Thyroid gland (tissue), 4 donors: ENCODE measurements at regions not wholly inside any gene's neighbourhood (a gene's known extent, or its start where the extent isn't known, plus 50 kb on each side); places are given as distances from the start of the nearest gene placed in this dataset.

ENCODE experiments used
- DNase-seq, 2 donors: peaks; one replicate each; pipeline ENCODE4 v3.0.0-alpha.2; 2019
- H3K27ac ChIP-seq, 3 donors: fragments of 200-600 bp; sonication (generic); 1 replicate in 2 of 3; 2 replicates in 1 of 3; pipeline ENCODE4 v1.5.1; 2016 to 2019; ENCODE audit warnings: mild to moderate bottlenecking in 1 of 3, moderate library complexity in 1 of 3
- H3K27me3 ChIP-seq: fragments of 200-600 bp; sonication (generic); one replicate; pipeline ENCODE4 v1.5.1; 2019
- H3K36me3 ChIP-seq, 2 donors: fragments of 200-600 bp; sonication (generic); one replicate each; pipeline ENCODE4 v1.5.1; 2016 to 2019
- H3K4me1 ChIP-seq, 2 donors: fragments of 200-600 bp; sonication (generic); one replicate each; pipeline ENCODE4 v1.5.1; 2017 to 2019
- H3K4me3 ChIP-seq, 3 donors: fragments of 200-600 bp; sonication (generic); replicated peaks in 1 of 3; 1 replicate in 2 of 3; 2 replicates in 1 of 3; pipeline ENCODE4 v1.5.1; 2016; ENCODE audit warnings: mild to moderate bottlenecking in 1 of 3
- H3K9me3 ChIP-seq: fragments of 200-600 bp; sonication (generic); one replicate; pipeline ENCODE4 v1.5.1; 2017
- CTCF ChIP-seq, 6 experiments: fragments of 200-600 bp in 3 of 6; fragments of 450-650 bp in 3 of 6; sonication (generic) in 3 of 6; IDR thresholded peaks; one replicate each; pipeline ENCODE4 v1.5.1; 2016 to 2019; ENCODE audit warnings: antibody characterized with exemption in 6 of 6, mild to moderate bottlenecking in 2 of 6, inconsistent platforms in 1 of 6, moderate library complexity in 1 of 6
- POLR2A ChIP-seq, 2 donors: fragments of 450-650 bp; IDR thresholded peaks; one replicate each; pipeline ENCODE4 v1.6.1; 2017; ENCODE audit warnings: antibody characterized with exemption in 2 of 2, mild to moderate bottlenecking in 2 of 2, moderate library complexity in 1 of 2
- WGBS, 2 donors: methylation state at CpG; one replicate each; pipeline ENCODE4 v1.1.5; 2017; 5-methylcytosine and 5-hydroxymethylcytosine counted together
- intact Hi-C: fragments of 100-400 bp; cut with DNase I; formaldehyde crosslinking; loops from one replicate; pipeline ENCODE4 v1.15.1; 2023

GRCh38 chr13:26952551-26953143 lies 192.1 kb upstream of the GPR12 start:
- no peak for DNase-seq
- no peak overlapping the region for H3K27ac ChIP-seq
- H3K27me3 ChIP-seq: no peaks in the 10 kb centered on the region
- intact Hi-C loops: no loop called here
- H3K4me1 ChIP-seq: no peaks in the 10 kb centered on the region
- TF ChIP-seq CTCF (IDR thresholded peaks at IDR 0.05): no peak
- TF ChIP-seq POLR2A (IDR thresholded peaks at IDR 0.05): no peak
- no peak overlapping the region for H3K4me3 ChIP-seq
- no peaks in the 10 kb centered on the region for H3K9me3 ChIP-seq
- H3K36me3 ChIP-seq: no peaks in the 10 kb centered on the region
- WGBS, 2 donors: 86% methylated on average over 11 to 12 of the region's 12 CpGs

GRCh38 chr13:26951581-26952177 lies 191.1 kb upstream of the GPR12 start:
- intact Hi-C loops: no loop called here
- no peak overlapping the region for H3K27ac ChIP-seq
- H3K9me3 ChIP-seq: no peaks in the 10 kb centered on the region
- H3K4me3 ChIP-seq: no peak overlapping the region
- no peaks in the 10 kb centered on the region for H3K27me3 ChIP-seq
- TF ChIP-seq CTCF (IDR thresholded peaks at IDR 0.05): no peak
- no peak for TF ChIP-seq POLR2A (IDR thresholded peaks at IDR 0.05)
- 80 to 88% methylated on average over 10 to 12 of the region's 12 CpGs for WGBS, 2 donors
- H3K36me3 ChIP-seq: no peaks in the 10 kb centered on the region
- no peaks in the 10 kb centered on the region for H3K4me1 ChIP-seq
- no peak for DNase-seq

GRCh38 chr13:26950968-26951367 lies 190.4 kb upstream of the GPR12 start:
- DNase-seq: no peak
- TF ChIP-seq CTCF (IDR thresholded peaks at IDR 0.05) (no peak), POLR2A (IDR thresholded peaks at IDR 0.05) (no peak)
- no peak overlapping the region for H3K4me3 ChIP-seq

GRCh38 chr13:26950546-26950945 lies 190.0 kb upstream of the GPR12 start:
- Histone ChIP-seq H3K36me3 (no peaks in the 10 kb centered on the region), H3K9me3 (no peaks in the 10 kb centered on the region), H3K27ac (no peak overlapping the region), H3K27me3 (no peaks in the 10 kb centered on the region), H3K4me1 (no peaks in the 10 kb centered on the region), H3K4me3 (no peak overlapping the region)
- DNase-seq: no peak
- TF ChIP-seq CTCF (IDR thresholded peaks at IDR 0.05) (no peak), POLR2A (IDR thresholded peaks at IDR 0.05) (no peak)
- intact Hi-C loops: no loop called here
- WGBS, 2 donors: 64 to 68% methylated on average over 7 to 9 of the region's 10 CpGs

More at GRCh38 chr13:26950968-26951367, 190.4 kb upstream of the GPR12 start:
- Histone ChIP-seq H3K4me1 (no peaks in the 10 kb centered on the region), H3K27me3 (no peaks in the 10 kb centered on the region), H3K9me3 (no peaks in the 10 kb centered on the region), H3K27ac (no peak overlapping the region), H3K36me3 (no peaks in the 10 kb centered on the region)
- 94 to 98% methylated on average over 14 to 17 of the region's 17 CpGs for WGBS, 2 donors
- intact Hi-C loops: no loop called here

GRCh38 chr13:26949701-26950502 lies 189.3 kb upstream of the GPR12 start:
- WGBS, 2 donors: 69 to 73% methylated on average over 14 of the region's 14 CpGs
- TF ChIP-seq POLR2A (IDR thresholded peaks at IDR 0.05) (no peak), CTCF (IDR thresholded peaks at IDR 0.05) (no peak)
- intact Hi-C loops: no loop called here

More at GRCh38 chr13:26949701-26950502, 189.3 kb upstream of the GPR12 start:
- no peak overlapping the region for H3K4me3 ChIP-seq
- no peaks in the 10 kb centered on the region for H3K27me3 ChIP-seq
- no peaks in the 10 kb centered on the region for H3K36me3 ChIP-seq
- no peak overlapping the region for H3K27ac ChIP-seq
- H3K4me1 ChIP-seq: no peaks in the 10 kb centered on the region
- DNase-seq: no peak
- H3K9me3 ChIP-seq: no peaks in the 10 kb centered on the region
